Fibroblast of upper back skin (primary cell): ENCODE measurements at regions not wholly inside any gene's neighbourhood (a gene's known extent, or its start where the extent isn't known, plus 50 kb on each side); places are given as distances from the start of the nearest gene placed in this dataset.

Source experiments
- DNase-seq: peaks from one replicate; pipeline ENCODE4 v3.0.0-alpha.2; 2013

GRCh38 chr4:171629737-171630136, 183.5 kb upstream of the GALNTL6 start:
- DNase-seq: no peak

- DNase-seq: no peak
Measured at GRCh38 chr4:171629182-171629581, 184.0 kb upstream of the GALNTL6 start.

- no peak for DNase-seq
Measured at GRCh38 chr4:171626554-171626953, 186.7 kb upstream of the GALNTL6 start.

GRCh38 chr4:171622729-171623128, 190.5 kb upstream of the GALNTL6 start:
- no peak for DNase-seq

GRCh38 chr4:171621646-171622045, 191.6 kb upstream of the GALNTL6 start:
- DNase-seq: no peak

- no peak for DNase-seq
Measured at GRCh38 chr4:171612907-171613306, 200.3 kb upstream of the GALNTL6 start.

- no peak for DNase-seq
Measured at GRCh38 chr4:171602638-171603355, 210.4 kb upstream of the GALNTL6 start.

GRCh38 chr4:171601091-171601490, 212.1 kb upstream of the GALNTL6 start:
- no peak for DNase-seq

GRCh38 chr4:171599628-171600027, 213.6 kb upstream of the GALNTL6 start:
- DNase-seq: no peak

- no peak for DNase-seq
Measured at GRCh38 chr4:171594293-171594692, 218.9 kb upstream of the GALNTL6 start.

- no peak for DNase-seq
Measured at GRCh38 chr4:171590716-171591115, 222.5 kb upstream of the GALNTL6 start.

- no peak for DNase-seq
Measured at GRCh38 chr4:171588764-171589163, 224.4 kb upstream of the GALNTL6 start.

- no peak for DNase-seq
Measured at GRCh38 chr4:171588051-171588545, 225.1 kb upstream of the GALNTL6 start.

GRCh38 chr4:171583790-171584189, 229.4 kb upstream of the GALNTL6 start:
- DNase-seq: no peak

- DNase-seq: no peak
Measured at GRCh38 chr4:171582961-171583581, 230.1 kb upstream of the GALNTL6 start.

GRCh38 chr4:171573181-171573580, 240.0 kb upstream of the GALNTL6 start:
- DNase-seq: no peak

- DNase-seq: no peak
Measured at GRCh38 chr4:171565130-171565788, 247.9 kb upstream of the GALNTL6 start.

GRCh38 chr4:171561419-171561818, 251.8 kb upstream of the GALNTL6 start:
- DNase-seq: no peak

- no peak for DNase-seq
Measured at GRCh38 chr4:171553961-171554360, 259.2 kb upstream of the GALNTL6 start.

- DNase-seq: no peak
Measured at GRCh38 chr4:171542640-171543039, 270.6 kb upstream of the GALNTL6 start.

GRCh38 chr4:171538601-171539100, 274.6 kb upstream of the GALNTL6 start:
- DNase-seq: no peak

GRCh38 chr4:171534391-171534790, 278.8 kb upstream of the GALNTL6 start:
- no peak for DNase-seq

GRCh38 chr4:171532968-171533367, 280.2 kb upstream of the GALNTL6 start:
- no peak for DNase-seq

GRCh38 chr4:171524903-171525302, 288.3 kb upstream of the GALNTL6 start:
- no peak for DNase-seq
